GM21529 (cell line): ENCODE measurements at regions not wholly inside any gene's neighbourhood (a gene's known extent, or its start where the extent isn't known, plus 50 kb on each side); places are given as distances from the start of the nearest gene placed in this dataset.
"Not testable (repeated sequence)": the region's sequence is repeated elsewhere in the genome, so short reads cannot be mapped to it uniquely, and the experiment has no call there.

ENCODE experiments used
- ATAC-seq: cut with Tn5 transposase; IDR thresholded peaks from one replicate; pipeline ENCODE4 v1.9.1; 2021; ENCODE audit not compliant: unreplicated experiment

DNA sequence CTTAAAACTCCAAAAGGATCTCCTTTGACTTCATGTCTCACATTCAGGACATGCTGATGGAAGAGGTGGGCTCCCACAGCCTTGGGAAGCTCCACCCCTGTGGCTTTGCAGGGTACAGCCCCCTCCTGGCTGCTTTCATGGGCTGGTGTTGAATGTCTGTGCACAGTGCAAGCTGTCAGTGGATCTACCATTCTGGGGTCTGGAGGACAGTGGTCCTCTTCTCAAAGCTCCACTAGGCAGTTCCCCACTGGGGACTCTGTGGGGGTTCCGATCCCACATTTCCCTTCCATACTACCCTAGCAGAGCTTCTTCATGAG lies 150.2 kb upstream of the FBXL17 start:
- ATAC-seq = not testable (repeated sequence)

- ATAC-seq = no peak
These were observed 149.7 kb upstream of the FBXL17 start for GRCh38 chr5:108531367-108532128.

GRCh38 chr5:108530706-108531105 lies 148.8 kb upstream of the FBXL17 start:
- no peak for ATAC-seq

DNA sequence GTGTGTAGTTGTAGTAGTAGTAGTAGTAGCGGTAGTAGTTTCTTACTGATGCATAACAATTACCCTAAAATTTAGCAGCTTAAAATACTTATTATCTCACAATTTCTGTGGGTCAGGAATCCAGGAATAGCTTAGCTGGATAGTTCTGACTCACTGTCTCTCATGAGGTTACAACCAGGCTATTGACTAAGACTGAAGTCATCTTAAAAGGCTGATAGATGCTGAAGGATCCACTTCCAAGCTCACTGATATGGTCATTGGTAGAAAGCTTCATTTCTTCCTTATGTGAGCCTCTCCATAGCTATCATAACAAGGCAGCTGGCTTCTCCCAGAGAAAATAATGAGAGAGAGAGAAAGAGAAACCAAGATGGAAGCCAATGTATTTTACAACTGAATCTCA lies 147.5 kb upstream of the FBXL17 start:
- no peak for ATAC-seq

DNA sequence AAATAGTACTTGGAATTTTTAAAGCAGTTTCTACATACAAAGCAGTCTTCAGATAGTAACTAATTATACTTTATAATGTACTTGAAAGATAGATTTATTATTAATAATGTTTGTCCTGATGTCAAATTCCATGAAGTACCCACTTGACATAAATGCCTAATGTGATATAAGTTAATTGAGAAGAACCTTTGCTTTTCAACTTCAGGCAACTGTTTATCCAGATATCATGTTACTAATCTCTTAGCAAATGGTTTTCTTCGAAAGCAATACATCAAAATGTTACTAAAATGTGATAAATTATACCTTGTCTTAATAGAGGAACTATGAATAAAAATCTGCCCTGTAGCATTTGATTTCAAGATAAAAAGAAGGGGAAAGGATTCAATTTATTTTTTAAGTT lies 146.8 kb upstream of the FBXL17 start:
- no peak for ATAC-seq

GRCh38 chr5:108524564-108524963 lies 142.7 kb upstream of the FBXL17 start:
- no peak for ATAC-seq

DNA sequence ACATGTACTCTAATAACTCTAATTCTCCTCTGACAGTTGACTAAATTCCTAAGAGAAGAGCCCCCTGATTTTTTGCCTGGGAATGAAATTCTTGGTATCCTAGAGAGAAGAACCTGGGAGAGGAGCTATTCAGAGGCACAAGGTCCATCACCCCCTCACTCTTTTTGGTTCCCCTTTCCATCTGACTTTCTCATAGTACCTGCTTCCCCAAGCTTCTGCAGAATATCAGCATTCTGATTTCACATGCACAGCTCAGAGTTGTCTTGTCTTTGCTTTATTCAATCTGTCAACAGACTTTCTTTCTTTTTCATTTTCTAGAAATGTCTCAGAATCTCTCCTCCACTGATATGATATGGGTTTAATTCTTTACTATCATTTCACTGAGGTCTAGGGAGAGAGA lies 141.5 kb upstream of the FBXL17 start:
- peak; percentile 38 for ATAC-seq

GRCh38 chr5:108521841-108522506 lies 140.1 kb upstream of the FBXL17 start:
- ATAC-seq = peak; percentile 41

DNA sequence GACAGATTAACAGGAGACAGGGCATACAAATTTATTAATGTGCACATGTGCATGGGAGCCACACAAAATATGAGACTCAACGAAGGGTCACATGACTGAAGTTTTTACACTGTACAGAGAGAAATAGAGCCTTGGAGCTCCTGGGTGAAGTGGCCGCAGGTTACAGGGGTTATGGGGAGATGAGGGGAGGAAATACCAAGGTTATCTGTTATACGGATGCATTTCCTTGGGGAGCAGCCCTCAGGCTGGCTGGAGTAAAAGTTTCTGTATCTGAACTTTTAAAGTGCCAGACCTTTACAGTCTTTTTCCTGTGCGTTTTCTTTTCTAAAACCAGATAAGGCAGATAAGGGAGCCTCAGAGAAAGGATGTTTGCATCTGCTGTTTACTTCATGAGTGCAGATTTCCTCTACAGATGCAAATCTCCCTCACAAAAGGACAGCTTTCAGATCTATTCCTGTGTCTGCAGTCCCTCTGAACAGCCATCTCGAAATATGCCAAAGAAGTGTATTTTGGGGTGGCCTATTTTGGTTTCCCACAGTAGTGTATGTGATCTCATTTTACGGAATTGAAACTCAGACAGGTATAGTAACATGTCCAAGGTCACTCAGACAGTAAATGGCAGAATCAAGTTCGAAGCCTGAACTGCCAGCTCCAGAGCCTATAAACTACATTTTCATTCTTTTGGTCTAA lies 139.3 kb upstream of the FBXL17 start:
- ATAC-seq = peak; percentile 90

GRCh38 chr5:108516785-108517184 lies 134.9 kb upstream of the FBXL17 start:
- no peak for ATAC-seq

DNA sequence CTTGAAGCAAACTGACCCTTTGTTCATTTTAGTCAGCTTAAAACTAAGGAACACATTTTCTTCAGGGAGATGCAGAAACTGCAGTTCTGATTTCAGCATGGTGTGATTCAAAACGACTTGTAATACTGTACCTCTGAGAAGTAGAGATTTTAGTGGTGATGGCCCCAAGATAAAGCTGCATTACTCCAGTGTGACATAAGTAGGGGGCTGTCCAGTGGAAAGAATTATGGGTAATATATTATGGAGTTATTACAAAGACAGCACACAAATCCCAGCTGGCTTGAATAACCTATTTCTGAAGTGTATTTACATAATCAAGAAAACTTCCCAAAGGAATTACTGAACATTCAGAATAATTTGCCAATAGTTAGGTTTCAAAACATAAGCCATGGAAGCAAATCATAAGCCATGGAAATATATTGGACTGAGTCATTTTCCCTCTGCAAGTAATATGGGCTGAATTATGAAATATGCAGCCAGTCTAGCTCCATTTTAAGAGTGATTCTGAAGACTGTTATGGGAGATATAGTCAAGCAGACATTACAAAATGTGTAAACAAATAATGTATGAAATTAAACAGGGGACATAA lies 133.7 kb upstream of the FBXL17 start:
- ATAC-seq = no peak

GRCh38 chr5:108508979-108509378 lies 127.1 kb upstream of the FBXL17 start:
- ATAC-seq = no peak

DNA sequence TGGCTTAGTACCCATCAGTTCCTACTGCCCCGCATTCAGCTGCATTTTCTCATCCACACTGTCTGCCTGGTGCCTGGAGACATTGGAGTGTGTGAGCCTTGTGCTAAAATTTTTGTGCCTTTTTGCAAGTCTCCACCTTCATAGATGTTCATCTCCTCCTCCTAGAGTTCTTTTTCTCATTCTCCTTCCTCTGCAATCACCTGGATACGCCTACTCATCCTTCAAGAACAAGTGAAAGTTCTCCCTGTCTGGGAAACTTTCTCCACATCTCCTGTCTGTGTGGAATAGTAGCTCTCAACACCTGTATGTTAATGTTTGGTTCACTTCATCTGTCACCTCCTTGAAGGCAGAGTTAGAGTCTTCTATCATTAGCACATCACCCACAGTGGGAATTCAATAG lies 125.7 kb upstream of the FBXL17 start:
- no peak for ATAC-seq

DNA sequence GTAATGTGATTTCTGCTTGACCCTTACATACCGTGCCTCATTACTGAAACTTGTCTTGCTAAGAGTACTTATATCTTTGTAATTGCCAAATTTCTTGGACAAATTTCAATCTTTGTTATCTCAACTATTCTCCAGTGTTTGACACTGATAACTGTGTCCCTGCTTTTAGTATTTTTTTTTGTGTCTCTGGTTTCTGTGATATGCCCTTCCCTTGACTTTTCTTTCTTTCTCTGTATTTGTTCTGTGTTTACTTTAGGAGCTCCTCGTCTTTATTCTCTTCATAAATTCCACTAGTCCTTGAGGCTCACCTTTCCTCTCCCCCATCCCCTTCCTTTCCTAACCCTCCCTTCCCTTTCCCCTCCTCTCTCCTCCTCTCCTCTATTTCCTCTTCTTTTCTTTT lies 123.7 kb upstream of the FBXL17 start:
- no peak for ATAC-seq

GRCh38 chr5:108504974-108505373 lies 123.1 kb upstream of the FBXL17 start:
- ATAC-seq = no peak

DNA sequence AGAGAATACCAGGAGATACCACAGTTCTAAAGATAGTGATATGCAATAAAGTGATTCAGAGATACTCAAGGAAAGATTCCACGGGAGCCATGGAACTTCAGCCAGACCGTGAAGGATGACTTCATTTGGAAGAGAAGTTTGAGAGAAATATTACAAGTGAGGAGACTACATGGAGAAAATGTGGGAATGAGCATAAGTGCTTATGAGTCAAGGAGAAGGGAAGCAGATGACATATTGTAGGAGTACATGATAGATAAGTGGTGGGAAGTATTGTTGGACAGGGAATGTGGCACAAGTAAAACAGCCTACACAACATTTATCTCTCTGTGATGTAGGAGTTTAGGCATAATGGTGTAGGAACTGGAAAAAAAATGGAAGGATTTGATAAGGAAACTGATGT lies 122.1 kb upstream of the FBXL17 start:
- no peak for ATAC-seq

DNA sequence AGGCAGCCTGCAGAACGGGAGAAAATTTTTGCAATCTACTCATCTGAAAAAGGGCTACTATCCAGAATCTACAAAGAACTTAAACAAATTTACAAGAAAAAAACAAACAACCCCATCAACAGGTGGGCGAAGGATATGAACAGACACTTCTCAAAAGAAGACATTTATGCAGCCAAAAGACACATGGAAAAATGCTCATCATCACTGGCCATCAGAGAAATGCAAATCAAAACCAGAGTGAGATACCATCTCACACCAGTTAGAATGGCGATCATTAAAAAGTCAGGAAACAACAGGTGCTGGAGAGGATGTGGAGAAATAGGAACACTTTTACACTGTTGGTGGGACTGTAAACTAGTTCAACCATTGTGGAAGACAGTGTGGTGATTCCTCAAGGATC lies 113.7 kb upstream of the FBXL17 start:
- ATAC-seq = not testable (repeated sequence)

GRCh38 chr5:108487951-108488350 lies 106.1 kb upstream of the FBXL17 start:
- ATAC-seq = no peak

- no peak for ATAC-seq
These were observed 102.1 kb upstream of the FBXL17 start for GRCh38 chr5:108484035-108484434.

DNA sequence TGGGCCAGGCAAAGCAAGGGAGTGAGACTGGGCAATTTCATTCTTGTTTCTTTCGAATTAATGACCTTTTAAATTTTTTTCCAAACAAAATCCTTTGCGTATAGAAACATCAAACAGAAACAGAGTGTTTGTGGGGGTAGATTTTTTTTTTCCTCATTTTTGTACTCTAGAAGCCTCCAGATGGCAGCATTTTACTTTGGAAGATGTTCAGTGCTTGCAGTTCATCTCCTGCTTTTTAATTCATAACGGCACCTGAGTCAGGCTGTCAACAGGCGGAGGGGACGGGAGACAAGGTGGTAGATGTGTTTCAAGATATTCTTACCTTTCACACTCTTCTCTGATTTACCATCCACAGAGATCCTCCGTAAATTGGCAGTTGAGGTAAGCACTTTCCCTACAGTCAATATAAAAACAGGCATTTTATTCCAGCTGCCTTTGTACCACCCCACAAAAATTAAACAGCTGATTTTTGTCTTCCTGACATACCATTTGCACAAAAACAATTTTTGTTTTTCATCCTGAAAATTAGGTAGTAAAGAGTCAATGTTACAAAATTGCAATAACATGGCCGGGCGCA lies 99.5 kb upstream of the FBXL17 start:
- peak; percentile 72 for ATAC-seq

GRCh38 chr5:108472237-108472636 lies 90.3 kb upstream of the FBXL17 start:
- ATAC-seq = no peak

DNA sequence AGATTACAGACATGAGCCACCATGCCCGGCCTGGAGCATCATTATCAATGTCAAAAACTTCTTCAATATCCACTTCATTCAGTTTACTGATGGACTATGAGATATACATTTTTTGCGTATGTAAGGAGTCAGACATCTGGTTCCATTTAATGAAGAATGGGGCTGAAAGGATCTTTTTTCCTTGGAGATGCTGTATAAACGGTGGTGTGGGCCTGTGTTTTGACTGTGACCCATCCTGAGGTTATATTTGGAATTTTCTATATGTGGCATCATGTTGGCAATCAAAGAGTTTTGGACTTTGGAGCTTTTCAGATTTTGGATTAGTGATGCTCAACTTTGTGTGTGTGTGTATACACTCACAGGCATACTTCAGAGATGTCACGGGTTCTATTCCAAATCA lies 85.7 kb upstream of the FBXL17 start:
- no peak for ATAC-seq
